ENCODE measurements at regions not wholly inside any gene's neighbourhood (a gene's known extent, or its start where the extent isn't known, plus 50 kb on each side); places are given as distances from the start of the nearest gene placed in this dataset.
A peak's percentile ranks its signal among the peaks of the same experiment; 100 is the strongest.

- TF ChIP-seq FOXP4 (CRISPR knock-in tag; IDR thresholded peaks at IDR 0.05) (peak; percentile 66), FOXJ3 (CRISPR knock-in tag; IDR thresholded peaks at IDR 0.05; ENCODE audit: borderline replicate concordance) (peak; percentile 53; the same call in 1 of the 2 replicates), ARID3A (IDR thresholded peaks at IDR 0.05; ENCODE audit: low read depth, low read length) (peak; percentile 50; the same call in 1 of the 2 replicates), ZNF691 (CRISPR knock-in tag; IDR thresholded peaks at IDR 0.05; ENCODE audit: borderline replicate concordance, low read depth) (no peak), ZMYM4 (CRISPR knock-in tag; IDR thresholded peaks at IDR 0.05) (0 out of 2 replicates have a peak, but pooled peaks have one; percentile 14), ZNF703 (CRISPR knock-in tag; IDR thresholded peaks at IDR 0.05; ENCODE audit: borderline replicate concordance) (peak; percentile 62; the same call in 1 of the 2 replicates), THAP11 (CRISPR knock-in tag; IDR thresholded peaks at IDR 0.05) (no peak), ISL2 (CRISPR knock-in tag; IDR thresholded peaks at IDR 0.05) (peak; percentile 85), NR2C2 (CRISPR knock-in tag; IDR thresholded peaks at IDR 0.05; ENCODE audit: borderline replicate concordance) (0 out of 2 replicates have a peak, but pooled peaks have one; percentile 16), DDIT3 (CRISPR knock-in tag; IDR thresholded peaks at IDR 0.05) (no peak), MBD4 (IDR thresholded peaks at IDR 0.05; ENCODE audit: borderline replicate concordance, low read length) (no peak), ZNF362 (CRISPR knock-in tag; IDR thresholded peaks at IDR 0.05; ENCODE audit: borderline replicate concordance) (peak; percentile 75; the same call in 1 of the 2 replicates), ZNF143 (CRISPR knock-in tag; IDR thresholded peaks at IDR 0.05) (no peak), TRAFD1 (CRISPR knock-in tag; IDR thresholded peaks at IDR 0.05; ENCODE audit: borderline replicate concordance) (no peak), NR2F6 (IDR thresholded peaks at IDR 0.05) (0 out of 2 replicates have a peak, but pooled peaks have one; percentile 18), NR2F6 (CRISPR knock-in tag; IDR thresholded peaks at IDR 0.05) (no peak), SNRNP70 (IDR thresholded peaks at IDR 0.05; ENCODE audit: low read depth, low read length) (no peak), SMAD1 (CRISPR knock-in tag; IDR thresholded peaks at IDR 0.05; ENCODE audit: borderline replicate concordance, low read depth) (no peak), JDP2 (CRISPR knock-in tag; IDR thresholded peaks at IDR 0.05; ENCODE audit: borderline replicate concordance) (no peak), FOXC1 (CRISPR knock-in tag; IDR thresholded peaks at IDR 0.05; ENCODE audit: borderline replicate concordance) (no peak), POGZ (CRISPR knock-in tag; IDR thresholded peaks at IDR 0.05) (peak; percentile 35; the same call in 1 of the 2 replicates), GTF2F1 (IDR thresholded peaks at IDR 0.05; ENCODE audit: low read length) (no peak)
Measured at GRCh38 chr3:63089007-63089750, 188.9 kb upstream of the SYNPR start (continued).
